HG02759 (cell line): ENCODE measurements at regions not wholly inside any gene's neighbourhood (a gene's known extent, or its start where the extent isn't known, plus 50 kb on each side); places are given as distances from the start of the nearest gene placed in this dataset.

Experiments
- ATAC-seq: cut with Tn5 transposase; IDR thresholded peaks from one replicate; pipeline ENCODE4 v1.9.1; 2021; ENCODE audit warnings: mild to moderate bottlenecking, moderate library complexity; ENCODE audit not compliant: unreplicated experiment

DNA sequence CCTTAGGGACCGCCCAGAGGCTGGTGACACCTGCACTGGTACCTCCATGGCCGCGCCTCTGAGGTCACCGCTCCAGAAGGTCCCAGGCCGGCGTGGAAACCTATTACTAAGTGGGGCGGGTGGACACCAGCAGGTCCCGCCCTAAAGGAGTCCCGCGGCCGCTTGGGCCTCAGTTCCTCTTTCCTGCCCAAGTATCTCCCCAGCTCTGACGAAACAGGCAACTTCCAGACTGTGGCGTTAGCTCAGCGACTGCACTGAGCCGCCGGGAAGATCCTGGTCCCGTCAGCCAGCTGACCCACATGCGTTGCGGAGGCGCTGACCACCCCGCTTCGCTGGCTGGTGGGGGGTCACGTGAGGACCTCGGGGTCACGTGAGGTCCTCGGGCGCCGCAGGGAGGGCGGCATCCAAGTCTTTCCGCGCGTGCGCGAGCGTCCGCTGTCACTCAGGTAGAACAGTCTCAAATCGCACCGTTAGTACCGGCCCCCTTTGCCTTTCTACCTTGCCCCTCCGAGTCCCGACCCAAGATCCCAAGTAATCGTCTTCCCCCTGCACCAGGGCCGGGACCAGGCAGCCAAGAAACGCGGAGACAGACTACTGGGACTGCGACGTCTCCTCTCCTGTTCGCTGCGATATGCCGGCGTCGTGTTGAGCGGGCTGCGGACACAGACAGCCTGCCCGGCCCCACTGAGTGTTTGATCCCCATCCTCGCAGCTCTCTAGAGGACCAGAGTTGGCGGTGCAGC, 53.7 kb upstream of the KDM4C start:
- ATAC-seq: peak; percentile 94

DNA sequence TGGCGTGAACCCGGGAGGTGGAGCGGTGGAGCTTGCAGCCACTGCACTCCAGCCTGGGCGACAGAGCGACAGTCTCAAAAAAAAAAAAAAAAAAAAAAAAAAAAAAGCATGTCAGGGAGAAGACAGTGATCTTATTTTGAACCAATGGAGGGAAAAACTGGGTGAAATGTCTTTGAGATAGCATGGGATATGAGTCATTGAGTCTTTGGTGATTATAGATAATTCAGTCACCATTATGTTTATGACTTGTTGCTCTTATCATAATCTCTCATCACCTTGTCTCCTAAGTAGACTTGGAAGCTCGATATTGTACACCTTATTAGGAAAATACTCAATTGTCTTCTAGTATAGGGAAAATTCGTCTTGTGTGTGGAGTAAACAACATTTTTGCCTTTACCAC, 55.1 kb upstream of the KDM4C start:
- no peak for ATAC-seq

DNA sequence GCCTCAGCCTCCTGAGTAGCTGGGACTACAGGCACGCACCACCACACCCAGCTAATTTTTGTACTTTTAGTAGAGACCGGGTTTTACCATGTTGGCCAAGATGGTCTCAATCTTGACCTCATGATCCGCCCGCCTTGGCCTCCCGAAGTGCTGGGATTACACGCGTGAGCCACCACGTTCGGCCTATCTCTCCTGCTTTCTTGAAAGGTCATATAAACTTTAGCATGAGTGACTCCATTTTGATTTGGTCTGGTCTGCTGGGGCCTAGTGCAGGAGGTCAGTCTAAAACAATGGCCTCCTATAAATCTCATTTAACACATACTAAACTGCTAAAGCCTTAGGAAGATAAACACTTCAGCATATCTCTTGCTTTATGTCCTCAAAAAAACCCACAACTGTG, 50.6 kb upstream of the GLDC start:
- ATAC-seq: no peak

DNA sequence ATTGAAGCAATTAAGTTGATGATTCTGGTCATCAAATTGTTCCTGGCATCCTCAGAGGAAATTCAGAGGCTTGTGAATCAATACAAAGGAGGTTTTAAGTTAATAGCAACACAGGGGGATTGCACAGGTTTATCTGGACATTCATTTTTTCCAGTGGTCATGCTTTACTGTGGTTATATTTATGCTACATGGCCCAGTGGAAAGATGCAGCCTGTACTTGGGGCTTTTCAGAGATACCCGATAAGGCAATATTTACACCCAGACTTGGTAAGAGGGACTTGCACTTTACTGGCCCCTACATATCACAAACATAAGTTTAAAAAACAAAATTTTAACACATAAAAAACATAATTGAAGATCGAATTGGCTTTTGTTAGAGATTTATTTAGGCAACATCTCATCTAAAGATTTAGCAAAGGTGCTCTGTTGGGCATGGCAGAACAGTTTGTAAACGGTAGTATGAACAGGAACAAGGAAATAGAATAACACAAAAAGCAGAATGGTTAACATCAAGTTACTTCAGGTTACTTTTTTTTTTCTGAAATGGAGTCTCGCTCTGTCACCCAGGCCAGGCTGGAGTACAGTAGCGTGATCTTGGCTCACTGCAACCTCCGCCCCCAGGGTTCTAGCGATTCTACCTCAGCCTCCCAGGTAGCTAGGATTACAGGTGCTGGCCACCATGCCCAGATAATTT, 49.7 kb upstream of the GLDC start:
- no peak for ATAC-seq
